ENCODE measurements at regions not wholly inside any gene's neighbourhood (a gene's known extent, or its start where the extent isn't known, plus 50 kb on each side); places are given as distances from the start of the nearest gene placed in this dataset.

DNA sequence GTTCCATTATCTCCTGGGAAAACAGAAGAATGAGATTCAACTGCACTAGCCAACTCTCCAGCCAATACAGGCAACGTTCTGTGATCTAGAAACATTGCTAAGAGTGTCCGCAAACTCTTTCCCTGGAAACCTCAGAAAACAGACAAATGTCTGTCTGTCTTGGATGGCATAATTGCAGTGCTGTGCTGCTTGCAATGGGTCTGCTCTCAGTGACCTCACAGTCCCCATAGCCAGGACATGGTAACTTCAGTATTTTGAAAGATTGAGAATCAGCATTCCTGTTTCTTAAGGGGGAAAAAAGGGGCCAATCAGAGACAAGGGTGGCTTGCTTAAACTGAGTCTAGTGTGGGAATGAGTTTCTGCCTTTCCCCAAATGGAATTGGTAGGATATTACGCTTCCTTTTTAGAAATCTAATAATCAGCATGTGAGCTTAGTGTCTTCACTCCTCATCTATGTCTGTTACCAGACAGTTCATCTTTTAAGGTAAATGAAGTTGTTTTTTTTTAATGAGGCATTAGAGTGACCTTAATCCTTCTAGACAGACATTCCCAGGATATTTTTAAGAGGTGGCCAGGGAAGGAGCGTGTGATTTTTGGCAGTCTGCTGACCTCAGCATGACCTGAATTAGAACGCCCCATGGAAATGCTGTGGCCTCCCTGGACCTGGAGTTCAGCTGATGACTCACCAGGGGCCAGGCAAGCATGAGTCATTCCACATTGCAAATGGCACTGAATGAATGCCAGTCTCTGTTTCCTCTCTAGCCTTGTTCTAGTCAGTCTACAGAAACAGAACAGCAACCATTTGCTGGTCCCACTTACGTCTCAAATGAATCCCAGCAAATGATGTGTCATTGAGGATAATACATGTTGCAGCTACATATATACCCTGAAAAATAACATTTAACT, 210.2 kb upstream of the ACTBL2 start:
- TF ChIP-seq, protein P1, sequence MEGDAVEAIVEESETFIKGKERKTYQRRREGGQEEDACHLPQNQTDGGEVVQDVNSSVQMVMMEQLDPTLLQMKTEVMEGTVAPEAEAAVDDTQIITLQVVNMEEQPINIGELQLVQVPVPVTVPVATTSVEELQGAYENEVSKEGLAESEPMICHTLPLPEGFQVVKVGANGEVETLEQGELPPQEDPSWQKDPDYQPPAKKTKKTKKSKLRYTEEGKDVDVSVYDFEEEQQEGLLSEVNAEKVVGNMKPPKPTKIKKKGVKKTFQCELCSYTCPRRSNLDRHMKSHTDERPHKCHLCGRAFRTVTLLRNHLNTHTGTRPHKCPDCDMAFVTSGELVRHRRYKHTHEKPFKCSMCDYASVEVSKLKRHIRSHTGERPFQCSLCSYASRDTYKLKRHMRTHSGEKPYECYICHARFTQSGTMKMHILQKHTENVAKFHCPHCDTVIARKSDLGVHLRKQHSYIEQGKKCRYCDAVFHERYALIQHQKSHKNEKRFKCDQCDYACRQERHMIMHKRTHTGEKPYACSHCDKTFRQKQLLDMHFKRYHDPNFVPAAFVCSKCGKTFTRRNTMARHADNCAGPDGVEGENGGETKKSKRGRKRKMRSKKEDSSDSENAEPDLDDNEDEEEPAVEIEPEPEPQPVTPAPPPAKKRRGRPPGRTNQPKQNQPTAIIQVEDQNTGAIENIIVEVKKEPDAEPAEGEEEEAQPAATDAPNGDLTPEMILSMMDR (IDR thresholded peaks at IDR 0.05; ENCODE audit: poor library complexity), result no peak
- no peak for TF ChIP-seq EZH2phosphoT487 (IDR thresholded peaks at IDR 0.05; ENCODE audit: low read depth, severe bottlenecking, unreplicated experiment)
- TF ChIP-seq EZH2 (IDR thresholded peaks at IDR 0.05; ENCODE audit: borderline replicate concordance), result no peak

All from hepatocyte (in vitro differentiated cells).